ENCODE measurements at regions not wholly inside any gene's neighbourhood (a gene's known extent, or its start where the extent isn't known, plus 50 kb on each side); places are given as distances from the start of the nearest gene placed in this dataset.

DNA sequence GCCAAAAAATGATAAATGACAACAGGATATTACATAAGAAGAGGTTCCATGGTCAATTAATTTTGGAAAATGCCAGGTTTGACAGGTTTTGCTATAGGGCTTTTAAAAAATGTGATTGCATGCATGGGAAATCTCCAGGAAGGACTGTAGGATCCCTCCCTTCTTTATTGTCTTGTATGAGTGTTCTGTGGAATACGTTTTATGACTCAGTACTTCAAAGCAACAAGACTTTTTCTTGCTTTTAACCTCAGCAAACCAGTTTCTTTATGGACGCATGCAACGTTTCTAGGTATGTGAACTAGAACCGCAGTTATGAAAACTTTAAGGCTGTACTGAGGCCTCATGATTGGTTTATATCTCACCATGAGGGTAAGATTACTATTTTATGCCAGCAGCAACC lies 76.6 kb upstream of the NTRK2 start:
- H3K4me3 ChIP-seq (ENCODE audit: control insufficient read depth, low read depth, low read length): no peak overlapping the region
- DNase-seq (ENCODE audit: low read depth): no peak
- TF ChIP-seq, protein P1, sequence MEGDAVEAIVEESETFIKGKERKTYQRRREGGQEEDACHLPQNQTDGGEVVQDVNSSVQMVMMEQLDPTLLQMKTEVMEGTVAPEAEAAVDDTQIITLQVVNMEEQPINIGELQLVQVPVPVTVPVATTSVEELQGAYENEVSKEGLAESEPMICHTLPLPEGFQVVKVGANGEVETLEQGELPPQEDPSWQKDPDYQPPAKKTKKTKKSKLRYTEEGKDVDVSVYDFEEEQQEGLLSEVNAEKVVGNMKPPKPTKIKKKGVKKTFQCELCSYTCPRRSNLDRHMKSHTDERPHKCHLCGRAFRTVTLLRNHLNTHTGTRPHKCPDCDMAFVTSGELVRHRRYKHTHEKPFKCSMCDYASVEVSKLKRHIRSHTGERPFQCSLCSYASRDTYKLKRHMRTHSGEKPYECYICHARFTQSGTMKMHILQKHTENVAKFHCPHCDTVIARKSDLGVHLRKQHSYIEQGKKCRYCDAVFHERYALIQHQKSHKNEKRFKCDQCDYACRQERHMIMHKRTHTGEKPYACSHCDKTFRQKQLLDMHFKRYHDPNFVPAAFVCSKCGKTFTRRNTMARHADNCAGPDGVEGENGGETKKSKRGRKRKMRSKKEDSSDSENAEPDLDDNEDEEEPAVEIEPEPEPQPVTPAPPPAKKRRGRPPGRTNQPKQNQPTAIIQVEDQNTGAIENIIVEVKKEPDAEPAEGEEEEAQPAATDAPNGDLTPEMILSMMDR (IDR thresholded peaks at IDR 0.05; ENCODE audit: control insufficient read depth, insufficient read depth, low read depth, low read length, missing control alignments): no peak

DNA sequence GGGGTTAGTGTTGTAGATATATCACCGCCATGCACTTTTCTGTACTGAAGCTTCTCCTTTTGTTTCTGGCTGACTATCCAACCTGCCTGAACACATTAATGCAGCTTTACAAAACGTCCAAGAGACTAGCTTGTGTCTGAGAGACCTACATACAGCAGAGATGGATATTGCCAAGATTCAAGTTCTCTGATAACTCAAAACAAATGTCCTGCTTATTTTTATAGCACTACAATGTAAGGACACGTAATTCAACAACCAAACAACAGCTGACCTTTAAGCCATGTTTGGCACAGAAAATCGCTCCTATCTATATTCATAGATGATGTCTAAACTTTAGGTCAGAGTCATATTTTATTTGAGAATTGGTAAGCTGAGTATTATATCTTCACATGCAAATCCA lies 76.2 kb upstream of the NTRK2 start:
- TF ChIP-seq, protein P1 (IDR thresholded peaks at IDR 0.05; ENCODE audit: control insufficient read depth, insufficient read depth, low read depth, low read length, missing control alignments): no peak

DNA sequence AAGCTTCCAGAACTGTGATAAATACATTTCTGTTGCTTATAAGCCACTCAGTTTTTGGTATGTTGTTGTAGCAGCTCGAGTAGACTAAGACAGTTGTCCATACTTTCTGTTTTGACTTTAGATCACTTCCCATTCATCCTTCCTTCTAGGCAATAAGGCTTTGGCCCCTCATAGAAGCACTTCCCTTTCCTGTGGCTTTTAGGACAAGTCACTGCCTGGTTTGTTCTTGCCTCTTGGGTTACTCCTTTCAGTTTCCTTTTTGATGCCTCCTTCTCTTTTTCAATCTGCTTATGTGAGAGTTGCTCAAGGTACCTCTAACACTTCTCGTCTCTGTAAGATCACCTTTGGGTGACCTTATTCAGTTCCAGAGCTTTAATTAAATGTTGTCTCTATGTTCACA lies 72.4 kb upstream of the NTRK2 start:
- DNase-seq (ENCODE audit: low read depth): no peak
- no peak overlapping the region for H3K4me3 ChIP-seq (ENCODE audit: control insufficient read depth, low read depth, low read length)

More for the DNA sequence above, 76.2 kb upstream of the NTRK2 start:
- no peak for DNase-seq (ENCODE audit: low read depth)
- no peak overlapping the region for H3K4me3 ChIP-seq (ENCODE audit: control insufficient read depth, low read depth, low read length)

DNA sequence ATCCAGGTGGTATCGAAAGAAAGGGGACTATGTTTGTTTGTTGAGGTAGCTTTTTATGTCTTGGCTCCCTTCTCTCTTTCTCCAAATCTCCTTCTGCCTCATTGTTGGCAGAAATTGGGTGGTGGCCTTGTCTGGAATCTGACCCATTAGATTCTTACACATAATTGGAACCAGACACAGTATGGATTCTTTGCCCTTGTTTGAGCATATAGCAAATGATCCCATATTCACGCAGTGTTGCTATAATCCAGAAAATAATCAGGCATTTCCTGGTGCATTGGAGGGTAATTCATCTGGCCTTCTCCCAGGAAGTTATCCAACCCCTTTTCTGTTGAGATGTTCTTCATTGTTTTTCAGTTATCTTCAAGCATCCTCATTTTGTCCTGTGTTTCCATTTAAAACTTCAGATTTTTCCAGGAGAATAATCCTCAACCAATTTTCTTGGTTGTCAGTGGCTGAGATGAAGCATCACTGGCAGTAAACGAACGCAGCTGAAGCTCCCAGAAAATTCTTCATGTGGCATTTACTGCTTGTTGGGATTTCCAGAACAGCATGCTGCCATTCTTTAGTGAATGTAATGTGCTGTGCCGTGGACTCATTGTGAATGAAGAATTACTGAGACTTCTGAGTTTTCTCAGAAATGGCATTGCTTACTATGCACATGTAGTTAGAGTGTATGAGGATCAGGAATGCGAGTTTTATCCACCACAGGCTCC lies 70.5 kb upstream of the NTRK2 start:
- no peak for DNase-seq (ENCODE audit: low read depth)
- TF ChIP-seq, protein P1 (IDR thresholded peaks at IDR 0.05; ENCODE audit: control insufficient read depth, insufficient read depth, low read depth, low read length, missing control alignments): no peak
- no peak overlapping the region for H3K4me3 ChIP-seq (ENCODE audit: control insufficient read depth, low read depth, low read length)

More for the DNA sequence above, 72.4 kb upstream of the NTRK2 start:
- TF ChIP-seq, protein P1 (IDR thresholded peaks at IDR 0.05; ENCODE audit: control insufficient read depth, insufficient read depth, low read depth, low read length, missing control alignments): no peak

DNA sequence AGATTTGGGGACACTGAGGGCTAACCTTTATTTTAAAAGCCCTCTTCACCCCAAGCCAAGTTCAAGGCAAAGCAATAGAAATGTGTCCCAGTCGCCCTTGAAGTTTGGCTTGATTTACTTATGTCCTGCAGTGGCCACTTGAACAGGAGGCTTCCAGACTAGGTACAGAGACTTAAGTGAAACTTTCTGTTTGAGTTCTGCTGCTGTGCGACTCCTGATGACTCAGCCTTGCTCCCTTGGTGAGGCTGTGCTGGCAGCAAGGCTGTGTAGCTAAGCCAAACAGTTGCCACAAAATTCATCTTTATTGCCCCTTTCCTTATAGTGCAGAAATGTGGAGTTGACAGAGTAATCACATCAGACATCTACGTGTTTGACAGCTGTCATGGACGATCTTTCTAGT lies 68.8 kb upstream of the NTRK2 start:
- no peak for DNase-seq (ENCODE audit: low read depth)
- TF ChIP-seq, protein P1 (IDR thresholded peaks at IDR 0.05; ENCODE audit: control insufficient read depth, insufficient read depth, low read depth, low read length, missing control alignments): no peak
- H3K4me3 ChIP-seq (ENCODE audit: control insufficient read depth, low read depth, low read length): no peak overlapping the region

DNA sequence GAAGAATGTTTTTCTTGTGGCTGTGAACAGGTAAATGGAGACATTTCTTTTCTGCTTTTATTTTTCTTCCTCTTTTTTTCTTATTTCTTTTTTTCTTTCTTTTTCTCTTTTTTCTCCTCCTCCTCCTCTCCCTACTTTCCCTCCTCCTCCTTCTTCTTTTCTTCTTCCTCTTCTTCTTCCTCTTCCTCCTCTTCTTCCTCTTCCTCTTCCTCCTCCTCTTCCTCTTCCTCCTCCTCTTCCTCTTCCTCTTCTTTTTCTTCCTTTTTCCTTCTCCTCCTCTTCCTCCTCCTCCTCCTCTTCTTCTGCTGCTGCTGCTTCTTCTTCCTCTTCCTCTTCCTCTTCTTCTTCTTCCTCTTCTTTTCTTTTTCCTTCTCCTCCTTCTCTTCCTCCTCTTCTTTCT lies 65.3 kb upstream of the NTRK2 start:
- TF ChIP-seq, protein P1 (IDR thresholded peaks at IDR 0.05; ENCODE audit: control insufficient read depth, insufficient read depth, low read depth, low read length, missing control alignments): no peak
- no peak overlapping the region for H3K4me3 ChIP-seq (ENCODE audit: control insufficient read depth, low read depth, low read length)
- DNase-seq (ENCODE audit: low read depth): no peak

All from AG09309 (cell line).